Epithelial cell of proximal tubule (primary cell): ENCODE measurements at regions not wholly inside any gene's neighbourhood (a gene's known extent, or its start where the extent isn't known, plus 50 kb on each side); places are given as distances from the start of the nearest gene placed in this dataset.

ENCODE experiments used
- DNase-seq: peaks from one replicate; pipeline ENCODE4 v3.0.0-alpha.2; 2011; ENCODE audit warnings: low read depth
- H3K4me3 ChIP-seq: 2 replicates; pipeline ENCODE4 v1.5.1; 2011; ENCODE audit warnings: low read depth, mild to moderate bottlenecking, low read length
- CTCF ChIP-seq: conservative IDR thresholded peaks from 2 replicates; pipeline ENCODE4 v1.5.1; 2012; ENCODE audit warnings: low read depth, mild to moderate bottlenecking, low read length

- no peak overlapping the region for H3K4me3 ChIP-seq
- TF ChIP-seq CTCF, result no peak
- no peak for DNase-seq
These were observed 129.3 kb downstream of the PTPRS start for GRCh38 chr19:5211217-5211822.

- H3K4me3 ChIP-seq, result no peak overlapping the region
- DNase-seq, result no peak
- no peak for TF ChIP-seq CTCF
These were observed 130.1 kb downstream of the PTPRS start for GRCh38 chr19:5210556-5210955.

- DNase-seq, result no peak
- no peak overlapping the region for H3K4me3 ChIP-seq
- TF ChIP-seq CTCF, result no peak
These were observed 132.8 kb downstream of the PTPRS start for GRCh38 chr19:5207806-5208205.

GRCh38 chr19:5206751-5207075 is 133.9 kb downstream of the PTPRS start:
- no peak overlapping the region for H3K4me3 ChIP-seq
- no peak for DNase-seq
- TF ChIP-seq CTCF, result no peak

GRCh38 chr19:5205937-5206750 is 134.5 kb downstream of the PTPRS start:
- TF ChIP-seq CTCF, result no peak
- no peak for DNase-seq
- no peak overlapping the region for H3K4me3 ChIP-seq

GRCh38 chr19:5205381-5205780 is 135.2 kb downstream of the PTPRS start:
- no peak for TF ChIP-seq CTCF
- no peak overlapping the region for H3K4me3 ChIP-seq
- no peak for DNase-seq

- H3K4me3 ChIP-seq, result no peak overlapping the region
- no peak for DNase-seq
- TF ChIP-seq CTCF, result no peak
These were observed 136.4 kb downstream of the PTPRS start for GRCh38 chr19:5204212-5204611.
